ENCODE measurements at regions not wholly inside any gene's neighbourhood (a gene's known extent, or its start where the extent isn't known, plus 50 kb on each side); places are given as distances from the start of the nearest gene placed in this dataset.

DNA sequence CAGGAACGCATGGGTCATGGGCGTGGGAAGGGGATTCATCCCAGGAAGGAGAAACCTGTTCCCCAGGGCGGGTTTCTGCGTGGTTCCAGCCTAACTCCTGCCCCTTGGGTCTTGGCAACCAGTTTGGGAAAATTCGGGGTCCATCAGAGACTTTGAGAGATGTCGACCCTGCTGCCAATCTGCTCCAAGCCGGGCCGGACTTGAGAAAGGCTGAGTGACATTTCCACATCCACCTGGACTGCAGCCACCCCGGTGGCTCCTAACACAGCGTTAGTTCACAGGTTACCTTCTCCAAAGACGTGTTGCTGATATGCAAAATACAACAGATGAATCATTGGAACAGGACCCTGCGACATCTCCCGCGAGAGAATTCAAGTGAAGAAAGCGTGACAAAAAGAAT, 627.2 kb downstream of the IRX1 start:
- Histone ChIP-seq H3K4me1 (no peaks in the 10 kb centered on the region), H3K9me3 (peaks cover 0 to 6% (median 0%) of the 10 kb centered on the region in 4 donors), H3K27ac (no peak overlapping the region), H3K4me3 (no peak overlapping the region), H3K36me3 (no peaks in the 10 kb centered on the region), H3K27me3 (peaks cover 0 to 10% (median 0%) of the 10 kb centered on the region in 3 donors)
- no peak for DNase-seq
- WGBS, 5 donors: 78 to 86% (median 84%) methylated on average over 11 to 15 of the region's 15 CpGs
- intact Hi-C loops (cut with DNase I; ENCODE audit: low total_unique reads): no loop called here
- TF ChIP-seq POLR2AphosphoS5 (IDR thresholded peaks at IDR 0.05) (no peak), EP300 (IDR thresholded peaks at IDR 0.05) (no peak), POLR2A (IDR thresholded peaks at IDR 0.05) (no peak)
- TF ChIP-seq, protein P1, sequence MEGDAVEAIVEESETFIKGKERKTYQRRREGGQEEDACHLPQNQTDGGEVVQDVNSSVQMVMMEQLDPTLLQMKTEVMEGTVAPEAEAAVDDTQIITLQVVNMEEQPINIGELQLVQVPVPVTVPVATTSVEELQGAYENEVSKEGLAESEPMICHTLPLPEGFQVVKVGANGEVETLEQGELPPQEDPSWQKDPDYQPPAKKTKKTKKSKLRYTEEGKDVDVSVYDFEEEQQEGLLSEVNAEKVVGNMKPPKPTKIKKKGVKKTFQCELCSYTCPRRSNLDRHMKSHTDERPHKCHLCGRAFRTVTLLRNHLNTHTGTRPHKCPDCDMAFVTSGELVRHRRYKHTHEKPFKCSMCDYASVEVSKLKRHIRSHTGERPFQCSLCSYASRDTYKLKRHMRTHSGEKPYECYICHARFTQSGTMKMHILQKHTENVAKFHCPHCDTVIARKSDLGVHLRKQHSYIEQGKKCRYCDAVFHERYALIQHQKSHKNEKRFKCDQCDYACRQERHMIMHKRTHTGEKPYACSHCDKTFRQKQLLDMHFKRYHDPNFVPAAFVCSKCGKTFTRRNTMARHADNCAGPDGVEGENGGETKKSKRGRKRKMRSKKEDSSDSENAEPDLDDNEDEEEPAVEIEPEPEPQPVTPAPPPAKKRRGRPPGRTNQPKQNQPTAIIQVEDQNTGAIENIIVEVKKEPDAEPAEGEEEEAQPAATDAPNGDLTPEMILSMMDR (IDR thresholded peaks at IDR 0.05): no peak

DNA sequence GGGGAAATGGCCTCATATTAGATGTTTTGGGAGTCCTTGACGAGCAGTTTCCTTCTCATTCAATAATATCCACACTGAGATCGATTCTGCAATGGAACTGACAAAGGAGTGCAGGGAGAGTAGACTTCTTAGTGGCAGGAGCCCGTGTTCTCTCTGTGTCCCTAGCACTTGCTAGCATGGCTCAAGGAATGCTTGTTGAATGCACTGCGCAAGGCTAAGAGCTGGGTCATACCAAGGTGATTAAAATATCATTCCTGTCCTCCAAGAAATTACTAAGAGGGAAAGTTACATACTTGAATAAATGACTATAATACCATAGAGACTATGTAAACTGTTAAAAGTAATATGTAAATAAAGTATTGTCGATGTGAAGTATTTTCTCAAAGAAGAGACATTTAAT, 630.1 kb downstream of the IRX1 start:
- peaks cover 0 to 24% (median 0%) of the 10 kb centered on the region in 3 donors for H3K27me3 ChIP-seq
- 66 to 77% (median 75%) methylated on average over 5 of the region's 5 CpGs for WGBS, 5 donors
- no peak overlapping the region for H3K27ac ChIP-seq
- intact Hi-C loops (cut with DNase I; ENCODE audit: low total_unique reads): no loop called here
- DNase-seq: no peak
- H3K9me3 ChIP-seq: peaks cover 0 to 16% (median 0%) of the 10 kb centered on the region in 4 donors
- TF ChIP-seq, protein P1 (IDR thresholded peaks at IDR 0.05): no peak
- no peak for TF ChIP-seq POLR2AphosphoS5 (IDR thresholded peaks at IDR 0.05)
- TF ChIP-seq POLR2A (IDR thresholded peaks at IDR 0.05): no peak
- TF ChIP-seq EP300 (IDR thresholded peaks at IDR 0.05): no peak
- H3K36me3 ChIP-seq: no peaks in the 10 kb centered on the region
- H3K4me1 ChIP-seq: no peaks in the 10 kb centered on the region
- H3K4me3 ChIP-seq: no peak overlapping the region

DNA sequence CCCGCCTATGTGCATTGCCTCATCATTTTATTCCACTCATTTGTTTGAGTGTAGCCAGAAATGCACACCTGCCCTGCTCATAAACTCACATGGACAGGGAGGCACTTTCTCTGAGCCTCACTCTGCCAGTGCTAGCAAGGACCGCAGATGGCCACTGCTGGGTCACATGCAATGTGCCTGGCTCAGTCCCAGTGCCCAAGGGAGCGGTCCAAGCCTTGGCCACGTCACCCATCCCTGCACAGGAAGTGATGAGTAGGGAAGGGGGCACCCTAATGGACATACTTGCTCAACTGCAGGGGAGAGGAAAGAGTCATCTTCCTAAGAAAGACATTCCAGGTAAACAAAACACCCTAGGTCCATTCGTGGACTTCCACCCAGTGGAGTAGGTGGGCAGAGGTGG, 630.9 kb downstream of the IRX1 start:
- Histone ChIP-seq H3K27ac (no peak overlapping the region), H3K36me3 (no peaks in the 10 kb centered on the region), H3K4me1 (no peaks in the 10 kb centered on the region), H3K27me3 (peaks cover 0 to 30% (median 0%) of the 10 kb centered on the region in 3 donors), H3K4me3 (no peak overlapping the region), H3K9me3 (peaks cover 0 to 16% (median 0%) of the 10 kb centered on the region in 4 donors)
- WGBS, 5 donors: 67 to 78% (median 74%) methylated on average over 3 to 5 of the region's 5 CpGs
- intact Hi-C loops (cut with DNase I; ENCODE audit: low total_unique reads): no loop called here
- TF ChIP-seq POLR2AphosphoS5 (IDR thresholded peaks at IDR 0.05) (no peak), EP300 (IDR thresholded peaks at IDR 0.05) (no peak), POLR2A (IDR thresholded peaks at IDR 0.05) (no peak)
- TF ChIP-seq, protein P1 (IDR thresholded peaks at IDR 0.05): no peak
- no peak for DNase-seq

DNA sequence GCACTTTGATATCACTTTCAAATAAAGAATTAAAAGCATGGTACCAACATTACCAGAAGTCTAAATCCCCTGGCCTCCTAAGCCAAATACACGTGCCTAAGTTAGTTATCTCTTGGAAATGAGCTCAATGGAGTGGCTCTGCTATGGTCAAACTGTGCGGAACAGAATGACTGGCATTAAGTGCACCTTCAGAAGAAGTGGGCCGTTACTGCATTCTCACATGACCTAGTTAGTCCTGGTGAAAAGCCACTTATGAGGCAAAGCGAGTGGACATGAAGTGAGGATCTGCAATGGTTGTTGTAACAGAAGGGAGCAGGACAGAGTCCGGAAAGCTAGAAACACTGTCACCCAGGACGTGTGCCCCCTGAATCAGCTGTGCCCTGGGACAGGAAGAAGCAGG, 633.1 kb downstream of the IRX1 start:
- Histone ChIP-seq H3K9me3 (peaks cover 0 to 10% (median 5%) of the 10 kb centered on the region in 4 donors), H3K4me3 (no peak overlapping the region), H3K27ac (no peak overlapping the region), H3K36me3 (no peaks in the 10 kb centered on the region), H3K27me3 (peaks cover 0 to 19% (median 0%) of the 10 kb centered on the region in 3 donors), H3K4me1 (no peaks in the 10 kb centered on the region)
- WGBS, 5 donors: 80 to 88% (median 85%) methylated on average over 6 of the region's 6 CpGs
- intact Hi-C loops (cut with DNase I; ENCODE audit: low total_unique reads): no loop called here
- no peak for DNase-seq
- TF ChIP-seq, protein P1 (IDR thresholded peaks at IDR 0.05): no peak
- no peak for TF ChIP-seq POLR2AphosphoS5 (IDR thresholded peaks at IDR 0.05)
- TF ChIP-seq POLR2A (IDR thresholded peaks at IDR 0.05): no peak
- no peak for TF ChIP-seq EP300 (IDR thresholded peaks at IDR 0.05)
